Activated B cell treated with CpG ODN at 0.5 μM for 24 hours (primary cell): ENCODE measurements at regions not wholly inside any gene's neighbourhood (a gene's known extent, or its start where the extent isn't known, plus 50 kb on each side); places are given as distances from the start of the nearest gene placed in this dataset.

ENCODE experiments used
- ATAC-seq: fragments of 200-7000 bp; cut with Tn5 transposase; one replicate; pipeline ENCODE4 v1.10.0; 2021; ENCODE audit warnings: low read depth, mild to moderate bottlenecking, moderate library complexity
- CTCF ChIA-PET: fragments of 350-600 bp; sonication (Branson Sonifier 250); formaldehyde crosslinking; loops from one replicate; lab custom pipeline; 2021; ENCODE audit warnings: antibody characterized with exemption; lab: Charles Lee
- POLR2A ChIA-PET: fragments of 350-600 bp; sonication (Branson Sonifier 250); formaldehyde crosslinking; loops from one replicate; lab custom pipeline; 2021; ENCODE audit warnings: antibody characterized with exemption; lab: Charles Lee
- DNase-seq: peaks from one replicate; pipeline ENCODE4 v3.0.0; 2022
- H3K27ac Mint-ChIP-seq: one replicate; pipeline ENCODE4 v1.8.0; 2020; ENCODE audit warnings: mixed read lengths
- H3K27me3 Mint-ChIP-seq: one replicate; pipeline ENCODE4 v1.8.0; 2021; ENCODE audit warnings: mixed read lengths
- H3K36me3 Mint-ChIP-seq: one replicate; pipeline ENCODE4 v1.8.0; 2021; ENCODE audit warnings: low read depth, mixed read lengths
- H3K4me1 Mint-ChIP-seq: one replicate; pipeline ENCODE4 v1.8.0; 2021; ENCODE audit warnings: mixed read lengths
- H3K4me3 Mint-ChIP-seq: one replicate; pipeline ENCODE4 v1.8.0; 2020; ENCODE audit warnings: mild to moderate bottlenecking, mixed read lengths
- H3K9me3 Mint-ChIP-seq: one replicate; pipeline ENCODE4 v1.8.0; 2020; ENCODE audit warnings: mixed read lengths
- CTCF ChIP-seq: fragments of 200-600 bp; IDR thresholded peaks from one replicate; pipeline ENCODE4 v1.8.0; 2022; ENCODE audit warnings: antibody characterized with exemption, mild to moderate bottlenecking
- intact Hi-C: fragments of 100-400 bp; cut with micrococcal nuclease; formaldehyde crosslinking; loops from one replicate; pipeline ENCODE4 v1.15.1; 2024

GRCh38 chr20:12596863-12597262 lies 411.9 kb upstream of the SPTLC3 start:
- no peak for DNase-seq
- no peaks in the 10 kb centered on the region for H3K9me3 Mint-ChIP-seq
- no peak overlapping the region for H3K4me3 Mint-ChIP-seq
- H3K36me3 Mint-ChIP-seq: no peaks in the 10 kb centered on the region
- ChIA-PET POLR2A (no interaction called here), CTCF (no interaction called here)
- TF ChIP-seq CTCF: no peak
- intact Hi-C loops: no loop called here
- H3K27me3 Mint-ChIP-seq: no peaks in the 10 kb centered on the region
- H3K4me1 Mint-ChIP-seq: no peaks in the 10 kb centered on the region
- H3K27ac Mint-ChIP-seq: no peak overlapping the region
- ATAC-seq: no peak

- DNase-seq: no peak
- ATAC-seq: no peak
- ChIA-PET POLR2A (no interaction called here), CTCF (no interaction called here)
- no peak overlapping the region for H3K27ac Mint-ChIP-seq
- no peak for TF ChIP-seq CTCF
- H3K9me3 Mint-ChIP-seq: no peaks in the 10 kb centered on the region
- intact Hi-C loops: no loop called here
- H3K36me3 Mint-ChIP-seq: no peaks in the 10 kb centered on the region
- H3K27me3 Mint-ChIP-seq: no peaks in the 10 kb centered on the region
- no peak overlapping the region for H3K4me3 Mint-ChIP-seq
- no peaks in the 10 kb centered on the region for H3K4me1 Mint-ChIP-seq
Measured at GRCh38 chr20:12597551-12597950, 411.2 kb upstream of the SPTLC3 start.

GRCh38 chr20:12598894-12599293 lies 409.9 kb upstream of the SPTLC3 start:
- Mint-ChIP-seq H3K4me3 (no peak overlapping the region), H3K4me1 (no peaks in the 10 kb centered on the region), H3K27ac (no peak overlapping the region), H3K36me3 (no peaks in the 10 kb centered on the region), H3K27me3 (no peaks in the 10 kb centered on the region), H3K9me3 (no peaks in the 10 kb centered on the region)
- ATAC-seq: no peak
- TF ChIP-seq CTCF: no peak
- intact Hi-C loops: no loop called here
- no peak for DNase-seq
- CTCF ChIA-PET: no interaction called here
- POLR2A ChIA-PET: no interaction called here

- ATAC-seq (no peak), DNase-seq (no peak)
- no peak for TF ChIP-seq CTCF
- Mint-ChIP-seq H3K4me3 (no peak overlapping the region), H3K4me1 (no peaks in the 10 kb centered on the region), H3K27me3 (no peaks in the 10 kb centered on the region), H3K27ac (no peak overlapping the region), H3K9me3 (no peaks in the 10 kb centered on the region), H3K36me3 (no peaks in the 10 kb centered on the region)
- intact Hi-C loops: no loop called here
- CTCF ChIA-PET: no interaction called here
- POLR2A ChIA-PET: no interaction called here
Measured at GRCh38 chr20:12599494-12599893, 409.3 kb upstream of the SPTLC3 start.

- intact Hi-C loops: no loop called here
- ATAC-seq (no peak), DNase-seq (no peak)
- no peaks in the 10 kb centered on the region for H3K9me3 Mint-ChIP-seq
- ChIA-PET POLR2A (no interaction called here), CTCF (no interaction called here)
- no peaks in the 10 kb centered on the region for H3K36me3 Mint-ChIP-seq
- no peak overlapping the region for H3K4me3 Mint-ChIP-seq
- H3K27me3 Mint-ChIP-seq: no peaks in the 10 kb centered on the region
- H3K4me1 Mint-ChIP-seq: no peaks in the 10 kb centered on the region
- no peak overlapping the region for H3K27ac Mint-ChIP-seq
- no peak for TF ChIP-seq CTCF
Measured at GRCh38 chr20:12605751-12606150, 403.0 kb upstream of the SPTLC3 start.
